ENCODE measurements at regions not wholly inside any gene's neighbourhood (a gene's known extent, or its start where the extent isn't known, plus 50 kb on each side); places are given as distances from the start of the nearest gene placed in this dataset.

- no peak for TF ChIP-seq ZNF462 (CRISPR knock-in tag; IDR thresholded peaks at IDR 0.05)
These were observed 802.2 kb upstream of the MIR17HG start (continued) for GRCh38 chr13:90545070-90545840.

DNA sequence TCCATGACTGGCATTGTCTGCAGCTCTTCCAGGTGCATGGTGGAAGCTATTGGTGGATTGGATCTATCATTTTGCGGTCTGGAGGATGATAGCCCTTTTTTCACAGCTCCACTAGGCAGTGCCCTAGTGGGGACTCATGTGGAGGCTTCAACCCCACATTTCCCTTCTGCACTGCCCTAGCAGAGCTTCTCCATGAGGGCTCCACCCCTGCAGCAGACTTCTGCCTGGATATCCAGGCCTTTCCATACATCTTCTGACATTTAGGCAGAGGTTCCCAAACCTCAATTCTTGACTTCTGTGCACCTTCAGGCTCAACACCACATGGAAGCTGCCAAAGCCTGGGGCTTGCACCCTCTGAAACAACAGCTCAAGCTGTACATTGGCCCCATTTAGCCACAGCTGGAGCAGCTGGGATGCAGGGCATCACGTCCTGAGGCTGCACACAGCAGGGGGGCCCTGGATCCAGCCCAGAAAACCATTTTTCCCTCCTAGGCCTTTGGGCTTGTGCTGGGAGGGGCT, 800.2 kb upstream of the MIR17HG start:
- Mint-ChIP-seq H3K27ac (no peak overlapping the region), H3K4me3 (no peak overlapping the region), H3K27me3 (ENCODE audit: insufficient read depth, low read depth, poor library complexity) (no peaks in the 10 kb centered on the region), H3K36me3 (ENCODE audit: low read depth) (peaks cover 30% of the 10 kb centered on the region), H3K9me3 (peaks cover 39% of the 10 kb centered on the region), H3K4me1 (no peaks in the 10 kb centered on the region)
- no peak for ATAC-seq
- Histone ChIP-seq H2AFZ (no peak overlapping the region), H3K9me2 (ENCODE audit: insufficient read depth) (no peaks in the 10 kb centered on the region; the same call in 1 of the 2 replicates), H3K4me3 (no peak overlapping the region), H3K27me3 (ENCODE audit: insufficient read depth) (no peaks in the 10 kb centered on the region), H3K4me2 (no peak overlapping the region), H3K27ac (ENCODE audit: low read depth) (no peak overlapping the region), H3K36me3 (ENCODE audit: insufficient read depth) (no peaks in the 10 kb centered on the region; the same call in 1 of the 2 replicates), H3K79me2 (replicated peaks; ENCODE audit: insufficient read depth) (no peaks in the 10 kb centered on the region), H3F3A (replicated peaks; ENCODE audit: low read depth) (no peaks in the 10 kb centered on the region), H3K4me1 (ENCODE audit: insufficient read depth) (no peaks in the 10 kb centered on the region), H4K20me1 (replicated peaks; ENCODE audit: insufficient read depth) (no peaks in the 10 kb centered on the region)
- no peak for DNase-seq (ENCODE audit: low spot score)
- no peak for TF ChIP-seq JUNB (IDR thresholded peaks at IDR 0.05; ENCODE audit: unreplicated experiment)
- TF ChIP-seq, protein P1, sequence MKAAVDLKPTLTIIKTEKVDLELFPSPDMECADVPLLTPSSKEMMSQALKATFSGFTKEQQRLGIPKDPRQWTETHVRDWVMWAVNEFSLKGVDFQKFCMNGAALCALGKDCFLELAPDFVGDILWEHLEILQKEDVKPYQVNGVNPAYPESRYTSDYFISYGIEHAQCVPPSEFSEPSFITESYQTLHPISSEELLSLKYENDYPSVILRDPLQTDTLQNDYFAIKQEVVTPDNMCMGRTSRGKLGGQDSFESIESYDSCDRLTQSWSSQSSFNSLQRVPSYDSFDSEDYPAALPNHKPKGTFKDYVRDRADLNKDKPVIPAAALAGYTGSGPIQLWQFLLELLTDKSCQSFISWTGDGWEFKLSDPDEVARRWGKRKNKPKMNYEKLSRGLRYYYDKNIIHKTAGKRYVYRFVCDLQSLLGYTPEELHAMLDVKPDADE (IDR thresholded peaks at IDR 0.05), result no peak
- no peak for TF ChIP-seq CREB1 (CRISPR knock-in tag; IDR thresholded peaks at IDR 0.05; ENCODE audit: low read depth)
- no peak for TF ChIP-seq ZNF114 (CRISPR knock-in tag; IDR thresholded peaks at IDR 0.05)
- TF ChIP-seq POLR2AphosphoS5 (IDR thresholded peaks at IDR 0.05; ENCODE audit: low read depth), result no peak
- TF ChIP-seq REST (IDR thresholded peaks at IDR 0.05; ENCODE audit: unreplicated experiment), result no peak
- TF ChIP-seq NANOG (IDR thresholded peaks at IDR 0.05; ENCODE audit: borderline replicate concordance), result no peak
- TF ChIP-seq CTCF (conservative IDR thresholded peaks at IDR 0.05; ENCODE audit: low read depth in 2 of 2), result no peak
- TF ChIP-seq EZH2 (IDR thresholded peaks at IDR 0.05; ENCODE audit: low read depth, unreplicated experiment), result no peak
- no peak for TF ChIP-seq EZH2phosphoT487 (IDR thresholded peaks at IDR 0.05; ENCODE audit: unreplicated experiment)

All from GM23338 (cell line).